ENCODE measurements at regions not wholly inside any gene's neighbourhood (a gene's known extent, or its start where the extent isn't known, plus 50 kb on each side); places are given as distances from the start of the nearest gene placed in this dataset.

DNA sequence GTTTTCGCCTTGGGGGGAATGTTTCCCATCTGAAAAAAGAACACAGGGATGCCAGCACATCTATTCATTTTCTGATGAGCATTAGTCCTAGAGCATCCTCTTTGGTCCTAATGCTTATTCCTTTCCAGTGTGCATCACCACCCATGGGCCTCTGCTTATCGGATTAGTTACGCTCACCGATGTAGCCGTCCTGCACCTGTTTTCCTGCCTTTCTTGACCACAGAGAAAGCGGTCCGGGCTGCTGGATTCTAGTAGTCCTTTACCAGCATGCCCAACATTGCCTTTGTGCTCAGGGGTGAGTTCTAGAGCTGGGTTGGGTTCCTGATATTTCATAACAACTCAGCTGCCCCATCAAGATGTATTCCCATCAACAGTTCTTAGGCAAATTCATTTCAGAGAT is 2084.5 kb upstream of the C9orf72 start:
- TF ChIP-seq, protein P1, sequence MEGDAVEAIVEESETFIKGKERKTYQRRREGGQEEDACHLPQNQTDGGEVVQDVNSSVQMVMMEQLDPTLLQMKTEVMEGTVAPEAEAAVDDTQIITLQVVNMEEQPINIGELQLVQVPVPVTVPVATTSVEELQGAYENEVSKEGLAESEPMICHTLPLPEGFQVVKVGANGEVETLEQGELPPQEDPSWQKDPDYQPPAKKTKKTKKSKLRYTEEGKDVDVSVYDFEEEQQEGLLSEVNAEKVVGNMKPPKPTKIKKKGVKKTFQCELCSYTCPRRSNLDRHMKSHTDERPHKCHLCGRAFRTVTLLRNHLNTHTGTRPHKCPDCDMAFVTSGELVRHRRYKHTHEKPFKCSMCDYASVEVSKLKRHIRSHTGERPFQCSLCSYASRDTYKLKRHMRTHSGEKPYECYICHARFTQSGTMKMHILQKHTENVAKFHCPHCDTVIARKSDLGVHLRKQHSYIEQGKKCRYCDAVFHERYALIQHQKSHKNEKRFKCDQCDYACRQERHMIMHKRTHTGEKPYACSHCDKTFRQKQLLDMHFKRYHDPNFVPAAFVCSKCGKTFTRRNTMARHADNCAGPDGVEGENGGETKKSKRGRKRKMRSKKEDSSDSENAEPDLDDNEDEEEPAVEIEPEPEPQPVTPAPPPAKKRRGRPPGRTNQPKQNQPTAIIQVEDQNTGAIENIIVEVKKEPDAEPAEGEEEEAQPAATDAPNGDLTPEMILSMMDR (conservative IDR thresholded peaks at IDR 0.05) = no peak
- no peak for TF ChIP-seq ZFX (IDR thresholded peaks at IDR 0.05)

All from C4-2B (cell line).